Heart left ventricle (tissue), 13 donors: ENCODE measurements at regions not wholly inside any gene's neighbourhood (a gene's known extent, or its start where the extent isn't known, plus 50 kb on each side); places are given as distances from the start of the nearest gene placed in this dataset.

ENCODE experiments used
- CTCF ChIP-seq, 12 donors: fragments of 200-600 bp; sonication (generic) in 4 of 12; IDR thresholded peaks; one replicate each; pipeline versions ENCODE4 v1.5.0 to v1.8.0; 2018 to 2022; ENCODE audit warnings: antibody characterized with exemption in 12 of 12, mild to moderate bottlenecking in 5 of 12
- POLR2A ChIP-seq, 2 donors: fragments of 450-650 bp; IDR thresholded peaks; one replicate each; pipeline ENCODE4 v1.6.1; 2017; ENCODE audit warnings: antibody characterized with exemption in 2 of 2, mild to moderate bottlenecking in 2 of 2, moderate library complexity in 2 of 2
- donor health status: ischemic (EF 13 %, LVEDD 7.1; RV severe dilation, severe dysfunction).
- donor health status: DM: no; HTN: yes; CAD: no.
- donor health status: DM: no; HTN: no; CAD: no.
- donor health status: ischemic (EF 25% LVEDD 6.9; RV normal size, moderate dysfunction).
- donor health status: ischemic (EF 25% LVEDD 5.7; RV mildly dilated, moderate dysfunction).
- donor health status: ischemic (EF 35%, LVEDD 5.7; RV mildly dilated, moderate dysfunction).
- donor health status: nonischemic (EF 11% LVEDD 7.7; RV severe dilation, severe dysfunction).
- donor health status: DM: yes; HTN: yes; CAD: no.
- donor health status: PGD.
- donor health status: ischemic (EF 29% LVEDD 5.4; RV normal size, mild dysfunction).
- donor health status: nonischemic (EF 23%, LVEDD 6.1; RV moderate dilation, normal function).

- no peak for TF ChIP-seq CTCF (IDR thresholded peaks at IDR 0.05)
- TF ChIP-seq POLR2A (IDR thresholded peaks at IDR 0.05): no peak
Measured at GRCh38 chr5:141786700-141787099, 91.5 kb downstream of the PCDH1 start.
